Chondrocyte (in vitro differentiated cells): ENCODE measurements at regions not wholly inside any gene's neighbourhood (a gene's known extent, or its start where the extent isn't known, plus 50 kb on each side); places are given as distances from the start of the nearest gene placed in this dataset.

ENCODE experiments used
- DNase-seq: peaks from one replicate; pipeline ENCODE4 v3.0.0; 2021; ENCODE audit warnings: mixed read lengths, low spot score
- H3K27ac Mint-ChIP-seq: one replicate; pipeline ENCODE4 v1.8.0; 2021; ENCODE audit warnings: mild to moderate bottlenecking, moderate library complexity, mixed read lengths; ENCODE audit not compliant: unreplicated experiment
- H3K27me3 Mint-ChIP-seq: 2 replicates; pipeline ENCODE4 v1.8.0; 2021; ENCODE audit warnings: low read depth, mixed read lengths
- H3K36me3 Mint-ChIP-seq: 2 replicates; pipeline ENCODE4 v1.8.0; 2021; ENCODE audit warnings: low read depth, mixed read lengths
- H3K4me1 Mint-ChIP-seq: 2 replicates; pipeline ENCODE4 v1.8.0; 2021; ENCODE audit warnings: low read depth, mild to moderate bottlenecking, mixed read lengths
- H3K4me3 Mint-ChIP-seq: one replicate; pipeline ENCODE4 v1.8.0; 2021; ENCODE audit warnings: mild to moderate bottlenecking, moderate library complexity, mixed read lengths; ENCODE audit not compliant: unreplicated experiment
- H3K9me3 Mint-ChIP-seq: 2 replicates; pipeline ENCODE4 v1.8.0; 2021; ENCODE audit warnings: low read depth, mixed read lengths
- TF ChIP-seq, protein P1 (sequence below): fragments of 200-600 bp; sonication (generic); IDR thresholded peaks from 2 replicates; pipeline ENCODE4 v1.5.0; 2021; ENCODE audit warnings: antibody characterized with exemption, mild to moderate bottlenecking, moderate library complexity

DNA sequence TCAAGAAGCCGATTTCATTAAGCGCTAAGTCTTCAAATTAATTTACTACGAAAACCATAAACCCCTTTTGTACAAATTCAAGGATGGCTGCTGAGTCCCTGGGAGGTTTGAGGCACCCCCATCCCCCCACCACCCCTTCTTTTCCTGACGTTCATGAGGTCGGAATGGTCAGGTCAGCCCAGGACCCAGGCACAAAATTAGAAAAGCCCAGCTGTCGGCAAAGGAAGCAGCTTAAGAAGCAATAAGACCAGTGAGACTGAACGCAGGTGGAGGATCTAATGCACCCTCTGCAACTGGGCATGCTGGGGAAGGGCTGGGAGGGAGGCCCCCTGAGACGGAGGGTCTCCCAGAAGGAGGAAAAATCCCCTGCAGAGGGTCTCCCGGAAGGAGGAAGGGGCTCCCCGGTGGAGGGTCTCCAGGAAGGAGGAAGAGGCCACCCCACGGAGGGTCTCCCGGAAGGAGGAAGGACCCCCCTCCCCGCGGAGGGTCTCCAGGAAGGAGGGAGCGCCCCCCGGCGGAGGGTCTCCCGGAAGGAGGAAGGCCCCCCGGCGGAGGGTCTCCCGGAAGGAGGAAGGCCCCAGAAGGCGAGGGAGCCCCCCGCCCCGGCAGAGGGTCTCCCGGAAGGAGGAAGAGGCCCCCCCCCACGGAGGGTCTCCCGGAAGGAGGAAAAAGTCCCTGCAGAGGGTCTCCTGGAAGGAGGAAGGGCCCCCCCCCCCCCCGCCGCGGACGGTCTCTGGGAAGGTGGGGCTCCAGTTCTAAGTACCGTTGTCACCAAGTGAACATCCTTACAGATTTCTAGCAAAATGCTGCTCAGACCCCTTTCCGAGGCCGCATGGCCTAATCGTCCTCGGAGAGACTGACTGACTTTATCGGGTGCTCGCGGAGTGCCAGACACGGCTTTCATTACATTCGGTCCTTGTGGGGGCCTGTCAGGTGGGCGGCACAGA is 74.4 kb upstream of the FCN1 start:
- no peak for DNase-seq
- Mint-ChIP-seq H3K27me3 (peaks cover 30% of the 10 kb centered on the region), H3K27ac (no peak overlapping the region), H3K36me3 (peaks cover 2% of the 10 kb centered on the region), H3K9me3 (peaks cover 6% of the 10 kb centered on the region), H3K4me1 (no peaks in the 10 kb centered on the region), H3K4me3 (no peak overlapping the region)
- TF ChIP-seq, protein P1, sequence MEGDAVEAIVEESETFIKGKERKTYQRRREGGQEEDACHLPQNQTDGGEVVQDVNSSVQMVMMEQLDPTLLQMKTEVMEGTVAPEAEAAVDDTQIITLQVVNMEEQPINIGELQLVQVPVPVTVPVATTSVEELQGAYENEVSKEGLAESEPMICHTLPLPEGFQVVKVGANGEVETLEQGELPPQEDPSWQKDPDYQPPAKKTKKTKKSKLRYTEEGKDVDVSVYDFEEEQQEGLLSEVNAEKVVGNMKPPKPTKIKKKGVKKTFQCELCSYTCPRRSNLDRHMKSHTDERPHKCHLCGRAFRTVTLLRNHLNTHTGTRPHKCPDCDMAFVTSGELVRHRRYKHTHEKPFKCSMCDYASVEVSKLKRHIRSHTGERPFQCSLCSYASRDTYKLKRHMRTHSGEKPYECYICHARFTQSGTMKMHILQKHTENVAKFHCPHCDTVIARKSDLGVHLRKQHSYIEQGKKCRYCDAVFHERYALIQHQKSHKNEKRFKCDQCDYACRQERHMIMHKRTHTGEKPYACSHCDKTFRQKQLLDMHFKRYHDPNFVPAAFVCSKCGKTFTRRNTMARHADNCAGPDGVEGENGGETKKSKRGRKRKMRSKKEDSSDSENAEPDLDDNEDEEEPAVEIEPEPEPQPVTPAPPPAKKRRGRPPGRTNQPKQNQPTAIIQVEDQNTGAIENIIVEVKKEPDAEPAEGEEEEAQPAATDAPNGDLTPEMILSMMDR: no peak

DNA sequence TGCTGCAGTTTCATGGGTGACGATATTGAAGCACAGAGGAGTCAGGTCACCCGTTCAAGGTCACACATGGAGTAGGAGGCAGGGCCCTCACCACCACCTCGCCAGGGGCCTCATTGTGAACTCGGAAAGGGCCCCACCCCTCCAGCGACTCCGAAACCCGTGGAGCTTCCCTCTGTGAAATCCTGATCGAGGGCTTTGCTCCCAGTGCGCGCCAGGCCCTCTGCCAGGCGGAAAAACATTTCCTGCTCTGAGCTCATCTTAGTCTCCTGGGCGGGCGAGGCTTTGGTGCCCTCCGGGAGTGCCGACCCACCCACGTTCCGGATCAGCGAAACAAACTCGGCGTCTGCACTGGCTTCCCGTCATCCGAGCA is 75.0 kb upstream of the FCN1 start:
- H3K9me3 Mint-ChIP-seq: peaks cover 2% of the 10 kb centered on the region
- H3K4me1 Mint-ChIP-seq: no peaks in the 10 kb centered on the region
- DNase-seq: no peak
- H3K27me3 Mint-ChIP-seq: peaks cover 30% of the 10 kb centered on the region
- no peak overlapping the region for H3K4me3 Mint-ChIP-seq
- no peak overlapping the region for H3K27ac Mint-ChIP-seq
- TF ChIP-seq, protein P1: no peak
- H3K36me3 Mint-ChIP-seq: no peaks in the 10 kb centered on the region

DNA sequence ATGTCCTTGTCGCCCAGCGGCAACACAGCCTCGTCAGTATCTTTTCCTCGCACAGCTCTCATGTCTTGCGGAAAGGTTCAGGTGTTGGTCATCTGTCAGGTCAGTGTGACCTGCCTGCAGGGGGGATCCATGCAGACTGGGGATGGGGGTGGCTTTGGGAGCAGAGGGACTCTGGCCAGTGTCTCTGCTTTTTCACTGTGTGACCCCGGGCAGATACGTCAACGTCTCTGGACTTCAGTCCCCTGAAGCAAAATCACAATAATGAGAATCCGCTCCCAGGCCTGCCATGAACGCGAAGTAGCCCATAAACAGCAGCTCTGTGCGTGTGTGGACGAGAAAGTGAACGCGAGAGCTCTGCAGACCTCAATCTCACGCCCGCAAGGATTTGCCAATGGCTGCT is 75.7 kb upstream of the FCN1 start:
- no peak overlapping the region for H3K27ac Mint-ChIP-seq
- H3K9me3 Mint-ChIP-seq: peaks cover 8% of the 10 kb centered on the region
- H3K36me3 Mint-ChIP-seq: no peaks in the 10 kb centered on the region
- H3K4me1 Mint-ChIP-seq: no peaks in the 10 kb centered on the region
- DNase-seq: no peak
- TF ChIP-seq, protein P1: no peak
- H3K27me3 Mint-ChIP-seq: peaks cover 30% of the 10 kb centered on the region
- no peak overlapping the region for H3K4me3 Mint-ChIP-seq

DNA sequence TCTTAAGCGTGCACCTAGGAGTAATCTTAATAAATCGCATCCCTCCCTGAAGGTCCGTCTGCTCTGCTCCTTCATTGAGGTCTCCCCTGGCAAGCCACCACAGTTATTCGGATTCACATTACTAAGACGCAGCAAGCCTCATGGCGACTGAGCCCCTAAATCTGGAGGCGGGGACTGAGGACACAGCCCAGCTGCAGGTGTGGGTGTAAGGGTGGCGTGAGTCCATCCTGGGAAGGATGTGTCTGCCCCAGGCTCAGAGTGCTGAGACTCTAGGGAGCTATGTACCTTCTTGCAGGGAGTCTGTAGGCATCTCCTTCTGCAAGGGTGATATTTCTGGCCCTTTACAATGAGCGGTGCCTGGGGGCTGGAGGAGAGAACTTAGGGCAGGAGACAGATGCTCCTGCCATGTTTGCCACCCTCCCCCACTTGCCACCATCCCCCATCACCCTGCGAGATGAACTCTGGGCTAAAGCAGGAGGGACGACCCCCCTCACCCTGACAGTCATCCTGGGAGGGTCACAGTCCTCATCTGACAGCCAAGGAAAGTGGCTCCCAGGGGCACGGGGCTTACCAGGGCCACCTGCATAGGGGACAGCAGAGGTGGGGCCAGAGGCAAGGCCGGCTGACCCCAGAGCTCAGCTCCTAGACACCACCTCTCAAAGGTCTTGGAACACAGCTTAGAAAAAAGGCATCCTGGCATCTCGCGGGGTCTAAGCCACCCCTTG is 76.4 kb upstream of the FCN1 start:
- no peak overlapping the region for H3K4me3 Mint-ChIP-seq
- peaks cover 29% of the 10 kb centered on the region for H3K27me3 Mint-ChIP-seq
- TF ChIP-seq, protein P1: no peak
- H3K36me3 Mint-ChIP-seq: no peaks in the 10 kb centered on the region
- no peak overlapping the region for H3K27ac Mint-ChIP-seq
- no peak for DNase-seq
- H3K4me1 Mint-ChIP-seq: no peaks in the 10 kb centered on the region
- H3K9me3 Mint-ChIP-seq: peaks cover 15% of the 10 kb centered on the region

DNA sequence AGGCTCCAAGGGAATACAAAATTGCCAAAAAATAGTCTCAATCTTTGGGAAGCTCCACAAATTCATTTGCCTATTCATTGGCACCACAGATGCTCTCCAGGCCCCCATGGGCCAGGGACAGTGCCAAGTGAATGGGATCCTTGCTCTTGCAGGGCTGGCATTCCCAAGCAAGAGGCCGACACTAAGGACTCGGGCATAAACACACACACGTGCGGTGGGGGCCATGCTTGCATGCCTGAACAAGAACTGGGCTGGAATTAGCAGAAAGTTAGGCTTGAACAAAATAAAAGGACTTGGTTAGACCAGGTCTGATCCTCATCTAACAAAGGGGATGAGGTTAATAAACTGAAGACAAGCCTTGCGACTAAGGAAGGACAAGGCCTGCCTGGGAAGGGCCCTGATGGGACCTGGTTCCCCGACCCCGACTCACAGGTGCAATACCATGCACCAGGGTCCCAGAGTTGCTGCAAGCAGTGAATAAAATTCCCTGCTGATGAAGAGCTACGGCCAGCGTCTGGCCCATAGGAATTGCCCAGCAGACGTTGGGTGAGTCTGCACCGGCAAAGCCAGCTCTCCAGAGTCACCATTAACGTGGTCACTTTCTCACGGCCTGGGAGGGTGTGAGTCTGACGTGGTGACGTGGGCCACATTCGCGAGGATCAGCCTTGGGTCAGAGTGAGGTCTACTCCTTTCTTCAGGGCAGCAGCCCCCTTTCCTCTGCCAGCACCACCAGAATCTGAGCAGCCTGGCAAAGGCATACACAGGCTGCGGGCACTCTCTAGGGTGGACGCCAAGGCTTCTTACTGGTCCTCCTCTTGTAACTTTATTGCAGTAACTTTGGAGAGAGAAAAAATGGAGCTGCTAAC is 77.4 kb upstream of the FCN1 start:
- H3K9me3 Mint-ChIP-seq: peaks cover 22% of the 10 kb centered on the region
- peaks cover 26% of the 10 kb centered on the region for H3K27me3 Mint-ChIP-seq
- no peaks in the 10 kb centered on the region for H3K4me1 Mint-ChIP-seq
- DNase-seq: peak; percentile 34
- TF ChIP-seq, protein P1: no peak
- H3K36me3 Mint-ChIP-seq: no peaks in the 10 kb centered on the region
- no peak overlapping the region for H3K27ac Mint-ChIP-seq
- H3K4me3 Mint-ChIP-seq: no peak overlapping the region
